Liver (tissue), 8 donors: ENCODE measurements at regions not wholly inside any gene's neighbourhood (a gene's known extent, or its start where the extent isn't known, plus 50 kb on each side); places are given as distances from the start of the nearest gene placed in this dataset.

Source experiments
- DNase-seq: peaks from one replicate; pipeline ENCODE4 v3.0.0-alpha.2; 2017; ENCODE audit warnings: low spot score
- H3K27ac ChIP-seq, 2 donors: one replicate each; pipeline ENCODE4 v1.7.0; 2013; ENCODE audit warnings: inconsistent platforms in 2 of 2, low read length in 2 of 2, control low read depth in 1 of 2, low read depth in 1 of 2, mild to moderate bottlenecking in 1 of 2
- H3K27me3 ChIP-seq, 4 donors: one replicate each; pipeline versions ENCODE4 v1.6.1 to v1.7.0; 2013; ENCODE audit warnings: low read length in 3 of 4, inconsistent platforms in 1 of 4, mild to moderate bottlenecking in 1 of 4, moderate library complexity in 1 of 4; ENCODE audit not compliant: control insufficient read depth in 4 of 4, insufficient read depth in 4 of 4
- H3K36me3 ChIP-seq, 4 donors: one replicate each; pipeline versions ENCODE4 v1.6.1 to v1.7.0; 2013; ENCODE audit warnings: low read length in 3 of 4, mild to moderate bottlenecking in 3 of 4, low read depth in 1 of 4, moderate library complexity in 1 of 4; ENCODE audit not compliant: control insufficient read depth in 4 of 4, insufficient read depth in 3 of 4
- H3K4me1 ChIP-seq, 4 donors: one replicate each; pipeline versions ENCODE4 v1.6.1 to v1.7.0; 2013; ENCODE audit warnings: low read length in 3 of 4, mild to moderate bottlenecking in 3 of 4, moderate library complexity in 1 of 4; ENCODE audit not compliant: control insufficient read depth in 4 of 4, insufficient read depth in 4 of 4
- H3K4me3 ChIP-seq, 3 donors: one replicate each; pipeline versions ENCODE4 v1.6.1 to v1.7.0; 2013; ENCODE audit warnings: low read length in 3 of 3, control low read depth in 1 of 3, low read depth in 1 of 3, mild to moderate bottlenecking in 1 of 3
- H3K9ac ChIP-seq, 2 donors: one replicate each; pipeline ENCODE4 v1.7.0; 2013; ENCODE audit warnings: low read length in 2 of 2, mild to moderate bottlenecking in 2 of 2, moderate library complexity in 2 of 2, control low read depth in 1 of 2, low read depth in 1 of 2
- H3K9me3 ChIP-seq, 4 donors: one replicate each; pipeline versions ENCODE4 v1.6.1 to v1.7.0; 2013; ENCODE audit warnings: low read length in 3 of 4; ENCODE audit not compliant: control insufficient read depth in 4 of 4
- EGR1 ChIP-seq, 2 donors: IDR thresholded peaks; 2 replicates each; pipeline ENCODE4 v1.6.1; 2016 to 2018; ENCODE audit warnings: antibody characterized with exemption in 2 of 2, low read depth in 2 of 2
- FOXA2 ChIP-seq: IDR thresholded peaks from 2 replicates; pipeline ENCODE4 v1.6.1; 2016; ENCODE audit warnings: antibody characterized with exemption
- GABPA ChIP-seq, 2 donors: IDR thresholded peaks in 1 of 2; conservative IDR thresholded peaks in 1 of 2; 2 replicates each; pipeline ENCODE4 v1.6.1; 2016; ENCODE audit warnings: antibody characterized with exemption in 2 of 2, mild to moderate bottlenecking in 1 of 2, moderate library complexity in 1 of 2
- HNF4A ChIP-seq, 2 donors: conservative IDR thresholded peaks; 2 replicates each; pipeline ENCODE4 v1.6.1; 2016; ENCODE audit warnings: antibody characterized with exemption in 2 of 2, mild to moderate bottlenecking in 2 of 2
- HNF4G ChIP-seq: IDR thresholded peaks from 2 replicates; pipeline ENCODE4 v1.6.1; 2016; ENCODE audit warnings: antibody characterized with exemption
- JUND ChIP-seq, 2 donors: IDR thresholded peaks; 2 replicates each; pipeline ENCODE4 v1.6.1; 2016; ENCODE audit warnings: antibody characterized with exemption in 2 of 2
- NR2F2 ChIP-seq: IDR thresholded peaks from 2 replicates; pipeline ENCODE4 v1.6.1; 2016; ENCODE audit warnings: antibody characterized with exemption
- RAD21 ChIP-seq, 2 donors: IDR thresholded peaks; 2 replicates each; pipeline ENCODE4 v1.6.1; 2016; ENCODE audit warnings: antibody characterized with exemption in 2 of 2, mild to moderate bottlenecking in 2 of 2
- RXRA ChIP-seq, 2 donors: IDR thresholded peaks; 2 replicates each; pipeline ENCODE4 v1.6.1; 2017 to 2018; ENCODE audit warnings: antibody characterized with exemption in 2 of 2, mild to moderate bottlenecking in 1 of 2
- SP1 ChIP-seq: IDR thresholded peaks from 2 replicates; pipeline ENCODE4 v1.6.1; 2018; ENCODE audit warnings: antibody characterized with exemption, mild to moderate bottlenecking
- TAF1 ChIP-seq: conservative IDR thresholded peaks from 2 replicates; pipeline ENCODE4 v1.6.1; 2016; ENCODE audit warnings: antibody characterized with exemption, mild to moderate bottlenecking
- YY1 ChIP-seq: IDR thresholded peaks from 2 replicates; pipeline ENCODE4 v1.6.1; 2016; ENCODE audit warnings: antibody characterized with exemption, mild to moderate bottlenecking
- WGBS: extraction: QIAGEN DNeasy Blood & Tissue Kit; methylation state at CpG from one replicate; pipeline ENCODE4 v1.1.7; 2013; 5-methylcytosine and 5-hydroxymethylcytosine counted together
- TF ChIP-seq, protein P1 (sequence below): IDR thresholded peaks from 2 replicates; pipeline ENCODE4 v1.6.1; 2016; ENCODE audit warnings: antibody characterized with exemption
- TF ChIP-seq, protein P2 (sequence below): fragments of 150-350 bp; IDR thresholded peaks from 2 replicates; pipeline ENCODE4 v1.5.1; 2017; ENCODE audit warnings: improper control_type of control experiment, low read depth, low read length; ENCODE audit not compliant: missing input control
- TF ChIP-seq, protein P3 (sequence below): IDR thresholded peaks from 2 replicates; pipeline ENCODE4 v1.6.1; 2016; ENCODE audit warnings: antibody characterized with exemption
- TF ChIP-seq, protein P4 (sequence below): IDR thresholded peaks from 2 replicates; pipeline ENCODE4 v1.6.1; 2016; ENCODE audit warnings: antibody characterized with exemption, mild to moderate bottlenecking
- TF ChIP-seq, protein P5 (sequence below): IDR thresholded peaks from 2 replicates; pipeline ENCODE4 v1.6.1; 2016; ENCODE audit warnings: antibody characterized with exemption
- donor health status: healthy.
- donor health status: healthy.
- donor health status: healthy.
- donor health status: healthy.
- donor health status: healthy.

DNA sequence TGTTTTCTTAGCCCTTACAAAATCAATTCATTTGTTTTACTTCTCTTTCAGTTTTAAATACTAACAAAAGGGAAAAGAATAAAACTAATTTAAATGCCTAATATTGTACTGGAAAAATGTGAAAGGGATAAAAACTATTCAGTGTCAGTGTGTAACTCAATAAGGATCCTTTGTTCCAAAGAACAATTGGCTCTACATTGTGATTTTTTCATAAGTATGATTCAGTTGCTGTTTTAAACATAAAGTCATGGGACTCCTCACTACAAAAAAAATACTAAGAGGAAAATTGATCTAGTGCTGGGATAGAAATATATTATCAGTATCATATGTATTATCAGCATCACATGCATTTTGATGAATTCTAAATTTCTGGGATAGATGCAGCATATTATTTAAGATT lies 199.4 kb upstream of the TRAM1L1 start:
- Histone ChIP-seq H3K9me3 (no peaks in the 10 kb centered on the region), H3K36me3 (no peaks in the 10 kb centered on the region)
- TF ChIP-seq NR2F2 (no peak), JUND (IDR thresholded peaks at IDR 0.05) (no peak), HNF4A (conservative IDR thresholded peaks at IDR 0.05) (no peak), SP1 (no peak), RAD21 (IDR thresholded peaks at IDR 0.05) (no peak), TAF1 (no peak)
- TF ChIP-seq, protein P1, sequence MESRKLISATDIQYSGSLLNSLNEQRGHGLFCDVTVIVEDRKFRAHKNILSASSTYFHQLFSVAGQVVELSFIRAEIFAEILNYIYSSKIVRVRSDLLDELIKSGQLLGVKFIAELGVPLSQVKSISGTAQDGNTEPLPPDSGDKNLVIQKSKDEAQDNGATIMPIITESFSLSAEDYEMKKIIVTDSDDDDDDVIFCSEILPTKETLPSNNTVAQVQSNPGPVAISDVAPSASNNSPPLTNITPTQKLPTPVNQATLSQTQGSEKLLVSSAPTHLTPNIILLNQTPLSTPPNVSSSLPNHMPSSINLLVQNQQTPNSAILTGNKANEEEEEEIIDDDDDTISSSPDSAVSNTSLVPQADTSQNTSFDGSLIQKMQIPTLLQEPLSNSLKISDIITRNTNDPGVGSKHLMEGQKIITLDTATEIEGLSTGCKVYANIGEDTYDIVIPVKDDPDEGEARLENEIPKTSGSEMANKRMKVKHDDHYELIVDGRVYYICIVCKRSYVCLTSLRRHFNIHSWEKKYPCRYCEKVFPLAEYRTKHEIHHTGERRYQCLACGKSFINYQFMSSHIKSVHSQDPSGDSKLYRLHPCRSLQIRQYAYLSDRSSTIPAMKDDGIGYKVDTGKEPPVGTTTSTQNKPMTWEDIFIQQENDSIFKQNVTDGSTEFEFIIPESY, result no peak

DNA sequence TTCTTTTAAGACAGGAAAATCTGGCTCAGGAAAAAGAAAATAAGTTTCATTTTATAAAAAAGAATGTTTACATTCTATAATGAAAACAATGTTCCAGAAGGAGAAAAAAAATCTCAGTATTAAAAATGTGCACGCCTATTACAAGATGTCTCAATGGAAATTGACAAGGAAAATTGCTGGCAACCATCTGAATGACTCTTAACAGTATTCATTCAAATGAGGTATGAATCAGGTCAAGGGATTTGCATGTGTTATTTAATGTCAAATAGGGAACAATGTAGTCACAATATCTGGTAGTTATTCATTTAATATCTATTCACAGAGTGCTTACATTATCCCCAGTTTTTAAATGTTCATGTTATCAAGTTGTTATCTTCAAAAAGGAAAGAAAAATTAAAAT lies 208.4 kb upstream of the TRAM1L1 start:
- Histone ChIP-seq H3K9ac (no peak overlapping the region), H3K27me3 (no peaks in the 10 kb centered on the region), H3K27ac (no peak overlapping the region), H3K36me3 (no peaks in the 10 kb centered on the region), H3K4me3 (no peak overlapping the region), H3K9me3 (no peaks in the 10 kb centered on the region), H3K4me1 (no peaks in the 10 kb centered on the region)
- DNase-seq, result no peak
- 74% methylated on average over 1 of the region's 1 CpG for WGBS
- no peak for TF ChIP-seq RXRA (IDR thresholded peaks at IDR 0.05)
- no peak for TF ChIP-seq TAF1
- TF ChIP-seq HNF4G, result no peak

More for the DNA sequence above, 199.4 kb upstream of the TRAM1L1 start:
- H3K4me3 ChIP-seq, result no peak overlapping the region
- H3K4me1 ChIP-seq, result no peaks in the 10 kb centered on the region
- peaks cover 0 to 2% (median 0%) of the 10 kb centered on the region in 4 donors for H3K27me3 ChIP-seq
- no peak overlapping the region for H3K9ac ChIP-seq
- H3K27ac ChIP-seq, result no peak overlapping the region
- no peak for DNase-seq

DNA sequence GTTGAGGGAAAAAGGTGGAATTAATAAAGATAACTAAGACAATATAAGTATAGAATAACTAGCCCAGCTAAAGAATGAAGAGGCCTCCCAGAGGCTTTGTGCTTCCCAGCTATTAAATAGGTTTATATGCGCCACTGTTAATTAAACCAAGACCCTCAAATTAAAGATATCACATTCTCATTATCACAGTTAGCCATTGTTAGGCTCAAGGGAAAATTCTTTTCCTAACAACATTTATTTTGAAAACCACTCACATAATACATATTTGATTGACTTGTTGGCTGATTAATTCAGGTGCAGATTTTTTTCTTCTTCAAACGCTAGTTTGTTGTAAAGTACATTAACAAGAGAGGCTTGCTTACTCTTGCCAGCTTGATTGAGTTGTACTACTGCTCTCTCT lies 216.8 kb upstream of the TRAM1L1 start:
- TF ChIP-seq, protein P2, sequence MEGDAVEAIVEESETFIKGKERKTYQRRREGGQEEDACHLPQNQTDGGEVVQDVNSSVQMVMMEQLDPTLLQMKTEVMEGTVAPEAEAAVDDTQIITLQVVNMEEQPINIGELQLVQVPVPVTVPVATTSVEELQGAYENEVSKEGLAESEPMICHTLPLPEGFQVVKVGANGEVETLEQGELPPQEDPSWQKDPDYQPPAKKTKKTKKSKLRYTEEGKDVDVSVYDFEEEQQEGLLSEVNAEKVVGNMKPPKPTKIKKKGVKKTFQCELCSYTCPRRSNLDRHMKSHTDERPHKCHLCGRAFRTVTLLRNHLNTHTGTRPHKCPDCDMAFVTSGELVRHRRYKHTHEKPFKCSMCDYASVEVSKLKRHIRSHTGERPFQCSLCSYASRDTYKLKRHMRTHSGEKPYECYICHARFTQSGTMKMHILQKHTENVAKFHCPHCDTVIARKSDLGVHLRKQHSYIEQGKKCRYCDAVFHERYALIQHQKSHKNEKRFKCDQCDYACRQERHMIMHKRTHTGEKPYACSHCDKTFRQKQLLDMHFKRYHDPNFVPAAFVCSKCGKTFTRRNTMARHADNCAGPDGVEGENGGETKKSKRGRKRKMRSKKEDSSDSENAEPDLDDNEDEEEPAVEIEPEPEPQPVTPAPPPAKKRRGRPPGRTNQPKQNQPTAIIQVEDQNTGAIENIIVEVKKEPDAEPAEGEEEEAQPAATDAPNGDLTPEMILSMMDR, result no peak
- TF ChIP-seq, protein P3, sequence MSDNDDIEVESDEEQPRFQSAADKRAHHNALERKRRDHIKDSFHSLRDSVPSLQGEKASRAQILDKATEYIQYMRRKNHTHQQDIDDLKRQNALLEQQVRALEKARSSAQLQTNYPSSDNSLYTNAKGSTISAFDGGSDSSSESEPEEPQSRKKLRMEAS, result no peak
- TF ChIP-seq SP1, result no peak
- no peak for TF ChIP-seq TAF1
- TF ChIP-seq, protein P1, result no peak
- no peak for TF ChIP-seq YY1
- TF ChIP-seq RAD21 (IDR thresholded peaks at IDR 0.05), result no peak
- TF ChIP-seq, protein P4, sequence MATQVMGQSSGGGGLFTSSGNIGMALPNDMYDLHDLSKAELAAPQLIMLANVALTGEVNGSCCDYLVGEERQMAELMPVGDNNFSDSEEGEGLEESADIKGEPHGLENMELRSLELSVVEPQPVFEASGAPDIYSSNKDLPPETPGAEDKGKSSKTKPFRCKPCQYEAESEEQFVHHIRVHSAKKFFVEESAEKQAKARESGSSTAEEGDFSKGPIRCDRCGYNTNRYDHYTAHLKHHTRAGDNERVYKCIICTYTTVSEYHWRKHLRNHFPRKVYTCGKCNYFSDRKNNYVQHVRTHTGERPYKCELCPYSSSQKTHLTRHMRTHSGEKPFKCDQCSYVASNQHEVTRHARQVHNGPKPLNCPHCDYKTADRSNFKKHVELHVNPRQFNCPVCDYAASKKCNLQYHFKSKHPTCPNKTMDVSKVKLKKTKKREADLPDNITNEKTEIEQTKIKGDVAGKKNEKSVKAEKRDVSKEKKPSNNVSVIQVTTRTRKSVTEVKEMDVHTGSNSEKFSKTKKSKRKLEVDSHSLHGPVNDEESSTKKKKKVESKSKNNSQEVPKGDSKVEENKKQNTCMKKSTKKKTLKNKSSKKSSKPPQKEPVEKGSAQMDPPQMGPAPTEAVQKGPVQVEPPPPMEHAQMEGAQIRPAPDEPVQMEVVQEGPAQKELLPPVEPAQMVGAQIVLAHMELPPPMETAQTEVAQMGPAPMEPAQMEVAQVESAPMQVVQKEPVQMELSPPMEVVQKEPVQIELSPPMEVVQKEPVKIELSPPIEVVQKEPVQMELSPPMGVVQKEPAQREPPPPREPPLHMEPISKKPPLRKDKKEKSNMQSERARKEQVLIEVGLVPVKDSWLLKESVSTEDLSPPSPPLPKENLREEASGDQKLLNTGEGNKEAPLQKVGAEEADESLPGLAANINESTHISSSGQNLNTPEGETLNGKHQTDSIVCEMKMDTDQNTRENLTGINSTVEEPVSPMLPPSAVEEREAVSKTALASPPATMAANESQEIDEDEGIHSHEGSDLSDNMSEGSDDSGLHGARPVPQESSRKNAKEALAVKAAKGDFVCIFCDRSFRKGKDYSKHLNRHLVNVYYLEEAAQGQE, result no peak
- TF ChIP-seq HNF4G, result no peak
- TF ChIP-seq FOXA2, result no peak
- TF ChIP-seq GABPA (IDR thresholded peaks at IDR 0.05 in 1 of 2, conservative IDR thresholded peaks at IDR 0.05 in 1 of 2), result no peak
- TF ChIP-seq EGR1 (IDR thresholded peaks at IDR 0.05; ENCODE audit: low read depth in 2 of 2), result no peak
- TF ChIP-seq, protein P5, sequence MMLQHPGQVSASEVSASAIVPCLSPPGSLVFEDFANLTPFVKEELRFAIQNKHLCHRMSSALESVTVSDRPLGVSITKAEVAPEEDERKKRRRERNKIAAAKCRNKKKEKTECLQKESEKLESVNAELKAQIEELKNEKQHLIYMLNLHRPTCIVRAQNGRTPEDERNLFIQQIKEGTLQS, result no peak
- TF ChIP-seq JUND (IDR thresholded peaks at IDR 0.05), result no peak
- Histone ChIP-seq H3K4me1 (no peaks in the 10 kb centered on the region), H3K9ac (no peak overlapping the region), H3K27me3 (no peaks in the 10 kb centered on the region), H3K36me3 (no peaks in the 10 kb centered on the region), H3K4me3 (no peak overlapping the region), H3K27ac (no peak overlapping the region), H3K9me3 (no peaks in the 10 kb centered on the region)
- WGBS, result 85% methylated on average over 2 of the region's 2 CpGs
- no peak for DNase-seq
